ENCODE measurements at regions not wholly inside any gene's neighbourhood (a gene's known extent, or its start where the extent isn't known, plus 50 kb on each side); places are given as distances from the start of the nearest gene placed in this dataset.
A peak's percentile ranks its signal among the peaks of the same experiment; 100 is the strongest.

- no peaks in the 10 kb centered on the region for H3K9me3 Mint-ChIP-seq
- no peak for DNase-seq (ENCODE audit: extremely low spot score, unreplicated experiment)
- H3K4me1 Mint-ChIP-seq (ENCODE audit: unreplicated experiment) = peaks cover 8% of the 10 kb centered on the region
- no peaks in the 10 kb centered on the region for H3K36me3 Mint-ChIP-seq
- TF ChIP-seq CTCF (conservative IDR thresholded peaks at IDR 0.05) = no peak
- peaks cover 7% of the 10 kb centered on the region for H3K27me3 Mint-ChIP-seq
- no peak overlapping the region for H3K27ac Mint-ChIP-seq
- peak overlapping the region; percentile 63 for H3K4me3 Mint-ChIP-seq
Measured at GRCh38 chr16:73670836-73671820, 623.2 kb upstream of the ZFHX3 start.

- DNase-seq (ENCODE audit: extremely low spot score, unreplicated experiment) = no peak
- TF ChIP-seq CTCF (conservative IDR thresholded peaks at IDR 0.05) = no peak
- Mint-ChIP-seq H3K36me3 (no peaks in the 10 kb centered on the region), H3K9me3 (no peaks in the 10 kb centered on the region), H3K27ac (no peak overlapping the region), H3K4me1 (ENCODE audit: unreplicated experiment) (peaks cover 8% of the 10 kb centered on the region), H3K4me3 (no peak overlapping the region), H3K27me3 (peaks cover 7% of the 10 kb centered on the region)
Measured at GRCh38 chr16:73669535-73670274, 621.8 kb upstream of the ZFHX3 start.

- TF ChIP-seq CTCF (conservative IDR thresholded peaks at IDR 0.05) = no peak
- Mint-ChIP-seq H3K9me3 (no peaks in the 10 kb centered on the region), H3K36me3 (no peaks in the 10 kb centered on the region), H3K4me3 (no peak overlapping the region), H3K4me1 (ENCODE audit: unreplicated experiment) (peaks cover 18% of the 10 kb centered on the region), H3K27me3 (peaks cover 12% of the 10 kb centered on the region), H3K27ac (no peak overlapping the region)
- DNase-seq (ENCODE audit: extremely low spot score, unreplicated experiment) = no peak
Measured at GRCh38 chr16:73663720-73664119, 615.8 kb upstream of the ZFHX3 start.

- no peaks in the 10 kb centered on the region for H3K4me1 Mint-ChIP-seq (ENCODE audit: unreplicated experiment)
- no peaks in the 10 kb centered on the region for H3K27me3 Mint-ChIP-seq
- no peak for DNase-seq (ENCODE audit: extremely low spot score, unreplicated experiment)
- TF ChIP-seq CTCF (conservative IDR thresholded peaks at IDR 0.05) = no peak
- no peak overlapping the region for H3K27ac Mint-ChIP-seq
- H3K9me3 Mint-ChIP-seq = peaks cover 6% of the 10 kb centered on the region
- no peak overlapping the region for H3K4me3 Mint-ChIP-seq
- H3K36me3 Mint-ChIP-seq = no peaks in the 10 kb centered on the region
Measured at GRCh38 chr16:73636196-73636595, 588.3 kb upstream of the ZFHX3 start.

- Mint-ChIP-seq H3K4me3 (no peak overlapping the region), H3K9me3 (no peaks in the 10 kb centered on the region), H3K27me3 (no peaks in the 10 kb centered on the region), H3K4me1 (ENCODE audit: unreplicated experiment) (no peaks in the 10 kb centered on the region), H3K27ac (no peak overlapping the region), H3K36me3 (no peaks in the 10 kb centered on the region)
- no peak for TF ChIP-seq CTCF (conservative IDR thresholded peaks at IDR 0.05)
- no peak for DNase-seq (ENCODE audit: extremely low spot score, unreplicated experiment)
Measured at GRCh38 chr16:73629011-73629410, 581.1 kb upstream of the ZFHX3 start.
